ENCODE measurements at regions not wholly inside any gene's neighbourhood (a gene's known extent, or its start where the extent isn't known, plus 50 kb on each side); places are given as distances from the start of the nearest gene placed in this dataset.

DNA sequence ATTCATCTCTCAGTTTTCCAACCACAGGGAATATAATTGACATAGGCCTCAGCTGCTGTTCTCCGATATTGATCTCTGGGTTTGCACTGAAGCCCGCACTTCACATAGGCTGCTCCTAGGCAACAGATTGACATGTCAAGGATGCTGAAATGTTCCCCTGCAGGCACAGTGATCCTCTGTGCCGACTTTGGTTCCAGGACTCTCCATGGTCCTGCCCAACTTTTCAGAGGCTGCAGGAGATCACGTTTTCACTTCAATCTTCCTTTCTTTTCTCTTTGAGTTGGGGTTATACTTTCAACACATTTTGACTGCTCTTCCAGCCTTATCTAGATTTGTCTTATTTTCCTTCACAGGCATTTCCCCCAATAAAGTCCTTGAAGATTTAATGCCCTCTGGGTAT lies 1361.0 kb downstream of the DSC3 start:
- no peak for DNase-seq
- Histone ChIP-seq H2BK120ac (ENCODE audit: low read depth, low read length, poor library complexity, severe bottlenecking) (no peak overlapping the region), H3K14ac (ENCODE audit: insufficient read depth, low read length) (no peak overlapping the region), H3K4ac (ENCODE audit: low read depth, low read length) (no peak overlapping the region), H3K23me2 (ENCODE audit: insufficient read length, low read depth, low read length, poor library complexity, severe bottlenecking) (no peaks in the 10 kb centered on the region), H4K8ac (replicated peaks; ENCODE audit: insufficient read length, low read depth, low read length) (no peak overlapping the region), H2BK5ac (ENCODE audit: insufficient read length, low read length) (no peak overlapping the region), H3K4me2 (ENCODE audit: insufficient read depth, insufficient read length, low read length) (no peak overlapping the region), H2AK5ac (ENCODE audit: insufficient read length, low read length) (no peak overlapping the region), H2BK12ac (ENCODE audit: insufficient read length, low read depth, low read length) (no peak overlapping the region), H3T11ph (ENCODE audit: low read length) (no peak overlapping the region), H2BK15ac (ENCODE audit: low read depth, low read length) (no peak overlapping the region), H3K4me1 (ENCODE audit: insufficient read depth, low read length) (no peaks in the 10 kb centered on the region), H3K56ac (ENCODE audit: insufficient read length, low read depth, low read length) (no peak overlapping the region), H3K79me2 (ENCODE audit: insufficient read depth, low read length) (no peaks in the 10 kb centered on the region), H4K91ac (ENCODE audit: insufficient read length, low read depth, low read length) (no peak overlapping the region), H3K9me3 (ENCODE audit: control insufficient read depth, low read depth, low read length) (no peaks in the 10 kb centered on the region), H3K23ac (ENCODE audit: insufficient read length, low read depth, low read length) (no peak overlapping the region), H2AFZ (ENCODE audit: low read length) (no peak overlapping the region), H4K20me1 (ENCODE audit: control insufficient read depth, insufficient read depth, insufficient read length) (no peaks in the 10 kb centered on the region), H3K18ac (ENCODE audit: insufficient read length, low read depth, low read length) (no peak overlapping the region), H2BK20ac (ENCODE audit: low read depth, low read length, poor library complexity, severe bottlenecking) (no peak overlapping the region), H3K79me1 (ENCODE audit: insufficient read depth, low read depth, low read length, poor library complexity, severe bottlenecking) (no peaks in the 10 kb centered on the region), H3K9ac (ENCODE audit: extremely low read depth, insufficient read length, low read length) (no peak overlapping the region), H4K5ac (ENCODE audit: insufficient read length, low read depth, low read length) (no peak overlapping the region), H3K27me3 (ENCODE audit: insufficient read depth, low read length) (no peaks in the 10 kb centered on the region), H3K27ac (ENCODE audit: insufficient read length, low read depth, low read length) (no peak overlapping the region)
- peak overlapping the region in 1 of 3 experiments; percentile 49; a peak in 1 of 7 replicates for H3K27ac Mint-ChIP-seq
- H3K36me3 Mint-ChIP-seq (ENCODE audit: insufficient read depth in 1 of 3, low read depth in 3 of 3), result peaks cover 0 to 8% (median 0%) of the 10 kb centered on the region in 3 experiments; a peak in 1 of 7 replicates
- H3K4me3 Mint-ChIP-seq, result no peak overlapping the region
- peaks cover 4 to 16% of the 10 kb centered on the region in 2 experiments; a peak in 4 of 5 replicates for H3K9me3 Mint-ChIP-seq
- no CpG with 5 or more reads among the region's 4 CpGs for WGBS (ENCODE audit: extremely low coverage, insufficient read length, low lambda C conversion rate)
- H3K4me1 Mint-ChIP-seq, result peaks cover 3% of the 10 kb centered on the region in 2 experiments; a peak in 2 of 4 replicates
- no peaks in the 10 kb centered on the region for H3K27me3 Mint-ChIP-seq (ENCODE audit: low read depth)
- TF ChIP-seq, protein P1, sequence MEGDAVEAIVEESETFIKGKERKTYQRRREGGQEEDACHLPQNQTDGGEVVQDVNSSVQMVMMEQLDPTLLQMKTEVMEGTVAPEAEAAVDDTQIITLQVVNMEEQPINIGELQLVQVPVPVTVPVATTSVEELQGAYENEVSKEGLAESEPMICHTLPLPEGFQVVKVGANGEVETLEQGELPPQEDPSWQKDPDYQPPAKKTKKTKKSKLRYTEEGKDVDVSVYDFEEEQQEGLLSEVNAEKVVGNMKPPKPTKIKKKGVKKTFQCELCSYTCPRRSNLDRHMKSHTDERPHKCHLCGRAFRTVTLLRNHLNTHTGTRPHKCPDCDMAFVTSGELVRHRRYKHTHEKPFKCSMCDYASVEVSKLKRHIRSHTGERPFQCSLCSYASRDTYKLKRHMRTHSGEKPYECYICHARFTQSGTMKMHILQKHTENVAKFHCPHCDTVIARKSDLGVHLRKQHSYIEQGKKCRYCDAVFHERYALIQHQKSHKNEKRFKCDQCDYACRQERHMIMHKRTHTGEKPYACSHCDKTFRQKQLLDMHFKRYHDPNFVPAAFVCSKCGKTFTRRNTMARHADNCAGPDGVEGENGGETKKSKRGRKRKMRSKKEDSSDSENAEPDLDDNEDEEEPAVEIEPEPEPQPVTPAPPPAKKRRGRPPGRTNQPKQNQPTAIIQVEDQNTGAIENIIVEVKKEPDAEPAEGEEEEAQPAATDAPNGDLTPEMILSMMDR (conservative IDR thresholded peaks at IDR 0.05), result no peak
